Activated CD4-positive, alpha-beta T cell treated with anti-CD3 and anti-CD28 coated beads, Interleukin-2, amount 10 ng/mL, durations not matched to agents 7 days and 5 days (primary cell): ENCODE measurements at regions not wholly inside any gene's neighbourhood (a gene's known extent, or its start where the extent isn't known, plus 50 kb on each side); places are given as distances from the start of the nearest gene placed in this dataset.
"Not testable (repeated sequence)": the region's sequence is repeated elsewhere in the genome, so short reads cannot be mapped to it uniquely, and the experiment has no call there.

Experiments used
- CTCF ChIA-PET: fragments of 350-600 bp; sonication (Branson Sonifier 250); formaldehyde crosslinking; loops from one replicate; lab custom pipeline; 2021; ENCODE audit warnings: antibody characterized with exemption; lab: Charles Lee
- POLR2A ChIA-PET: fragments of 350-600 bp; sonication (Branson Sonifier 250); formaldehyde crosslinking; loops from one replicate; lab custom pipeline; 2021; ENCODE audit warnings: antibody characterized with exemption; lab: Charles Lee
- DNase-seq: peaks from one replicate; pipeline ENCODE4 v3.0.0-alpha.2; 2020
- H3K27ac Mint-ChIP-seq: one replicate; pipeline ENCODE4 v1.8.0; 2021; ENCODE audit warnings: mild to moderate bottlenecking, moderate library complexity, mixed read lengths
- H3K27me3 Mint-ChIP-seq: one replicate; pipeline ENCODE4 v1.8.0; 2021; ENCODE audit warnings: mixed read lengths
- H3K36me3 Mint-ChIP-seq: one replicate; pipeline ENCODE4 v1.8.0; 2021; ENCODE audit warnings: low read depth, mixed read lengths
- H3K4me1 Mint-ChIP-seq: one replicate; pipeline ENCODE4 v1.8.0; 2021; ENCODE audit warnings: mixed read lengths
- H3K4me3 Mint-ChIP-seq: one replicate; pipeline ENCODE4 v1.8.0; 2021; ENCODE audit warnings: mild to moderate bottlenecking, moderate library complexity, mixed read lengths
- H3K9me3 Mint-ChIP-seq: one replicate; pipeline ENCODE4 v1.8.0; 2021; ENCODE audit warnings: mixed read lengths

- no peak for DNase-seq
- H3K4me3 Mint-ChIP-seq = no peak overlapping the region
- no peaks in the 10 kb centered on the region for H3K9me3 Mint-ChIP-seq
- no peaks in the 10 kb centered on the region for H3K27me3 Mint-ChIP-seq
- POLR2A ChIA-PET = no interaction called here
- H3K36me3 Mint-ChIP-seq = no peaks in the 10 kb centered on the region
- no peak overlapping the region for H3K27ac Mint-ChIP-seq
- no peaks in the 10 kb centered on the region for H3K4me1 Mint-ChIP-seq
- CTCF ChIA-PET = interaction anchor here (0.9 kb wide), 1 partner anchor 22 kb away, joined by 3 read pairs; no protein-coding TSS in a partner anchor
These were observed 224.8 kb upstream of the NOCT start for GRCh38 chr4:138790706-138791340.

- ChIA-PET POLR2A (no interaction called here), CTCF (interaction anchor here (0.9 kb wide), 1 partner anchor 23 kb away, joined by 3 read pairs; no protein-coding TSS in a partner anchor)
- Mint-ChIP-seq H3K27me3 (no peaks in the 10 kb centered on the region), H3K4me3 (no peak overlapping the region), H3K36me3 (no peaks in the 10 kb centered on the region), H3K9me3 (no peaks in the 10 kb centered on the region), H3K27ac (no peak overlapping the region), H3K4me1 (no peaks in the 10 kb centered on the region)
- DNase-seq = no peak
These were observed 225.8 kb upstream of the NOCT start for GRCh38 chr4:138789796-138790195.

GRCh38 chr4:138788857-138789256 is 226.7 kb upstream of the NOCT start:
- ChIA-PET POLR2A (no interaction called here), CTCF (no interaction called here)
- no peak overlapping the region for H3K4me3 Mint-ChIP-seq
- H3K36me3 Mint-ChIP-seq = no peaks in the 10 kb centered on the region
- no peak overlapping the region for H3K27ac Mint-ChIP-seq
- no peak for DNase-seq
- H3K9me3 Mint-ChIP-seq = no peaks in the 10 kb centered on the region
- H3K4me1 Mint-ChIP-seq = no peaks in the 10 kb centered on the region
- no peaks in the 10 kb centered on the region for H3K27me3 Mint-ChIP-seq

- Mint-ChIP-seq H3K4me3 (no peak overlapping the region), H3K27ac (no peak overlapping the region), H3K27me3 (no peaks in the 10 kb centered on the region), H3K9me3 (no peaks in the 10 kb centered on the region), H3K36me3 (no peaks in the 10 kb centered on the region), H3K4me1 (no peaks in the 10 kb centered on the region)
- ChIA-PET POLR2A (no interaction called here), CTCF (no interaction called here)
- DNase-seq = no peak
These were observed 227.3 kb upstream of the NOCT start for GRCh38 chr4:138788267-138788790.

- H3K9me3 Mint-ChIP-seq, H3K36me3 Mint-ChIP-seq, DNase-seq, H3K4me1 Mint-ChIP-seq, H3K4me3 Mint-ChIP-seq, H3K27ac Mint-ChIP-seq, H3K27me3 Mint-ChIP-seq, POLR2A ChIA-PET, CTCF ChIA-PET: not testable (repeated sequence)
These were observed 235.8 kb upstream of the NOCT start for GRCh38 chr4:138779761-138780160.

DNA sequence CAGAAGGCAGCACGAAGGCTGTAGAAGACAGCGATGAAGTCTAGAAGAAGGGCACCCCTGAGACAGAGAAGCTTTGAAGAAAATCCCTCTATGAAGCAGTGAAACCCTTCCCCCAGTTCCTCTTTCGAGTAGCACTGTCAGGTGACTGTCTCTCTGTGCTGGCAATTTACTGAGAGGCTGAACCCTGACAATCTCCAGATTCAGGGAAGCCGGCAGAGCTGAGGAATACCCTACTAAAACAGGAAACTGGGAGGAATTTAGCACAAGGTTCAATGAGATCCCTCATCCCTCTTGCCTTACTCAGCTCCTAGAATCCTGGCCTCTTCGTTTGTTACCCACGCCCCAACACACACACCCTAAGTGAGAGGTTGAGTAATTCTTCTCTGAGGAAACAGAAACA is 239.7 kb upstream of the NOCT start:
- POLR2A ChIA-PET = no interaction called here
- Mint-ChIP-seq H3K27ac (no peak overlapping the region), H3K4me3 (no peak overlapping the region), H3K27me3 (no peaks in the 10 kb centered on the region), H3K36me3 (no peaks in the 10 kb centered on the region), H3K4me1 (no peaks in the 10 kb centered on the region), H3K9me3 (no peaks in the 10 kb centered on the region)
- CTCF ChIA-PET = no interaction called here
- no peak for DNase-seq

DNA sequence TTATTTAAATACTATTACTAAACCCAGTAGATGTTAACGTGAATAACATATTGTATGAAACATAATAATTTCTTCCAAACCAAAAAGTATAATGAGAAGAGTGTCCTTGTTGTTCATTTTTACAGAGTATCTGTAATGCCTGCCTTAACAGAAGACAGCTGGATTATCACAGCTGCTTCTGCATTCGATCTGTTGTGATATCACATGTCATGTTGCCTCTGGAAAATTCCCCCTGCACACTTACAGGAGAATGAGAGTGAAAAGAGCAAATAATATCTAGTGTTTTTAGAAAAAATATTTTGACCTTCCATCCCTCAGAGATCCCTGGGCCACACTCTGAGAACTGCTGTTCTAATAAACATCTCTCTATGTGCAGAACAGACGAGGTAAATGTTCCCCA is 240.1 kb upstream of the NOCT start:
- Mint-ChIP-seq H3K9me3 (no peaks in the 10 kb centered on the region), H3K27me3 (no peaks in the 10 kb centered on the region), H3K4me3 (no peak overlapping the region), H3K36me3 (no peaks in the 10 kb centered on the region), H3K4me1 (no peaks in the 10 kb centered on the region), H3K27ac (no peak overlapping the region)
- POLR2A ChIA-PET = no interaction called here
- DNase-seq = no peak
- CTCF ChIA-PET = no interaction called here

DNA sequence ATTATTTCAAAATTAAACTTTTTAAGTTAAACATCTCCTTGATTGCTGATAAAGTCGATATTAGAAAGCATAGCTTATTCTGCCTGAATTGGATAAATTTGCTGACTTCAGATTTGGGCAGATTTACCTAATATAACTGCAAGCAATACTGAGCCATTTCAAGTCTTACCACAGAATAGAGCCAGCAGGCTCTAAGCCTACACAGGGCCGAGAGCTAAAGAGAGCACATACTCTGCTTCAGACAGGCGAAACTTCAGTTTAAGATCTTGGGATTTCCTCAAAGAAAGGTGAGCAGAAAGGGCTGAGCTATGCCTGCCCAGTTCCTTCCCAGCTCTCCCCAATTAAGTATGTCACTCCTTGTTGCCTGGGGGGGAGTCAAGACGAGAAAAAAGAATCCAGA is 240.6 kb upstream of the NOCT start:
- no peaks in the 10 kb centered on the region for H3K4me1 Mint-ChIP-seq
- H3K9me3 Mint-ChIP-seq = no peaks in the 10 kb centered on the region
- ChIA-PET POLR2A (interaction anchor here (0.7 kb wide), 1 partner anchor 147 kb away, joined by 3 read pairs; no protein-coding TSS in a partner anchor), CTCF (no interaction called here)
- no peak overlapping the region for H3K27ac Mint-ChIP-seq
- H3K4me3 Mint-ChIP-seq = no peak overlapping the region
- DNase-seq = no peak
- no peaks in the 10 kb centered on the region for H3K36me3 Mint-ChIP-seq
- no peaks in the 10 kb centered on the region for H3K27me3 Mint-ChIP-seq

- H3K9me3 Mint-ChIP-seq, H3K4me1 Mint-ChIP-seq, H3K27me3 Mint-ChIP-seq, POLR2A ChIA-PET, H3K27ac Mint-ChIP-seq, H3K4me3 Mint-ChIP-seq, DNase-seq, CTCF ChIA-PET, H3K36me3 Mint-ChIP-seq: not testable (repeated sequence)
These were observed 241.5 kb upstream of the NOCT start for GRCh38 chr4:138774125-138774524.

- ChIA-PET CTCF (interaction anchor here (0.6 kb wide), 1 partner anchor 100 kb away, joined by 4 read pairs; no protein-coding TSS in a partner anchor), POLR2A (no interaction called here)
- H3K27ac Mint-ChIP-seq = no peak overlapping the region
- H3K9me3 Mint-ChIP-seq = no peaks in the 10 kb centered on the region
- H3K27me3 Mint-ChIP-seq = no peaks in the 10 kb centered on the region
- no peak for DNase-seq
- no peaks in the 10 kb centered on the region for H3K4me1 Mint-ChIP-seq
- H3K4me3 Mint-ChIP-seq = no peak overlapping the region
- H3K36me3 Mint-ChIP-seq = no peaks in the 10 kb centered on the region
These were observed 242.3 kb upstream of the NOCT start for GRCh38 chr4:138773321-138773720.

- Mint-ChIP-seq H3K9me3 (no peaks in the 10 kb centered on the region), H3K4me3 (no peak overlapping the region), H3K36me3 (no peaks in the 10 kb centered on the region), H3K27me3 (no peaks in the 10 kb centered on the region), H3K27ac (no peak overlapping the region), H3K4me1 (no peaks in the 10 kb centered on the region)
- ChIA-PET CTCF (no interaction called here), POLR2A (no interaction called here)
- DNase-seq = no peak
These were observed 243.2 kb upstream of the NOCT start for GRCh38 chr4:138772366-138772765.

- no peak overlapping the region for H3K4me3 Mint-ChIP-seq
- no peaks in the 10 kb centered on the region for H3K9me3 Mint-ChIP-seq
- no peak for DNase-seq
- H3K27ac Mint-ChIP-seq = no peak overlapping the region
- H3K27me3 Mint-ChIP-seq = no peaks in the 10 kb centered on the region
- H3K4me1 Mint-ChIP-seq = no peaks in the 10 kb centered on the region
- H3K36me3 Mint-ChIP-seq = no peaks in the 10 kb centered on the region
- POLR2A ChIA-PET = no interaction called here
- CTCF ChIA-PET = interaction anchor here (1.3 kb wide), 1 partner anchor 8 kb away, joined by 5 read pairs; no protein-coding TSS in a partner anchor
These were observed 244.8 kb upstream of the NOCT start for GRCh38 chr4:138770818-138771217.

DNA sequence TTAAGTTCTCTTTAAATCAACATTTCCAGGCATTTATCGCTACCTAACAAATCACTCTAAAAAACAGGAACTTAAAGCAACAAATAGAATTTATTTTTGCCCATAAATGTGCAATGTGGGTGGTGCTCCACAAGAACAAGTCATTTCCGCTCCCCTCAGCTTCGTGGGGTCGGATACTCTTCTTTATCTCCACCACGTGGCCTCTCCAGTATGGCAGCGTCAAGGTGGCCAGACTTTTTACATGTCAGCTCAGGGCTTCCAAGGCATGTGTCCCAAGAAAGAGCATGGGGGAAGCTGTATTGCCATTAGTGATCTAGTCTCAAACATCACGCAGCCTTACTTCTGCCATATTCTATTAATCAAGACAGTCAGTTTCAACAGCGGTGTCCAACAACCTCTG is 249.2 kb upstream of the NOCT start:
- H3K4me1 Mint-ChIP-seq = no peaks in the 10 kb centered on the region
- H3K9me3 Mint-ChIP-seq = no peaks in the 10 kb centered on the region
- CTCF ChIA-PET = no interaction called here
- no peak for DNase-seq
- H3K4me3 Mint-ChIP-seq = no peak overlapping the region
- no peaks in the 10 kb centered on the region for H3K27me3 Mint-ChIP-seq
- no peaks in the 10 kb centered on the region for H3K36me3 Mint-ChIP-seq
- POLR2A ChIA-PET = no interaction called here
- no peak overlapping the region for H3K27ac Mint-ChIP-seq

- no peaks in the 10 kb centered on the region for H3K27me3 Mint-ChIP-seq
- H3K9me3 Mint-ChIP-seq = no peaks in the 10 kb centered on the region
- no peak for DNase-seq
- no peak overlapping the region for H3K4me3 Mint-ChIP-seq
- no peaks in the 10 kb centered on the region for H3K36me3 Mint-ChIP-seq
- ChIA-PET POLR2A (no interaction called here), CTCF (interaction anchor here (1.9 kb wide), 1 partner anchor 22 kb away, joined by 4 read pairs; no protein-coding TSS in a partner anchor)
- no peaks in the 10 kb centered on the region for H3K4me1 Mint-ChIP-seq
- H3K27ac Mint-ChIP-seq = no peak overlapping the region
These were observed 250.1 kb upstream of the NOCT start for GRCh38 chr4:138765442-138765841.
